ENCODE measurements at regions not wholly inside any gene's neighbourhood (a gene's known extent, or its start where the extent isn't known, plus 50 kb on each side); places are given as distances from the start of the nearest gene placed in this dataset.

- TF ChIP-seq, protein P1, sequence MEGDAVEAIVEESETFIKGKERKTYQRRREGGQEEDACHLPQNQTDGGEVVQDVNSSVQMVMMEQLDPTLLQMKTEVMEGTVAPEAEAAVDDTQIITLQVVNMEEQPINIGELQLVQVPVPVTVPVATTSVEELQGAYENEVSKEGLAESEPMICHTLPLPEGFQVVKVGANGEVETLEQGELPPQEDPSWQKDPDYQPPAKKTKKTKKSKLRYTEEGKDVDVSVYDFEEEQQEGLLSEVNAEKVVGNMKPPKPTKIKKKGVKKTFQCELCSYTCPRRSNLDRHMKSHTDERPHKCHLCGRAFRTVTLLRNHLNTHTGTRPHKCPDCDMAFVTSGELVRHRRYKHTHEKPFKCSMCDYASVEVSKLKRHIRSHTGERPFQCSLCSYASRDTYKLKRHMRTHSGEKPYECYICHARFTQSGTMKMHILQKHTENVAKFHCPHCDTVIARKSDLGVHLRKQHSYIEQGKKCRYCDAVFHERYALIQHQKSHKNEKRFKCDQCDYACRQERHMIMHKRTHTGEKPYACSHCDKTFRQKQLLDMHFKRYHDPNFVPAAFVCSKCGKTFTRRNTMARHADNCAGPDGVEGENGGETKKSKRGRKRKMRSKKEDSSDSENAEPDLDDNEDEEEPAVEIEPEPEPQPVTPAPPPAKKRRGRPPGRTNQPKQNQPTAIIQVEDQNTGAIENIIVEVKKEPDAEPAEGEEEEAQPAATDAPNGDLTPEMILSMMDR (conservative IDR thresholded peaks at IDR 0.05; ENCODE audit: low read depth, low read length): no peak
- H3K4me3 ChIP-seq (ENCODE audit: low read depth, low read length): no peak overlapping the region
- DNase-seq (ENCODE audit: low read depth): no peak
These were observed 308.9 kb downstream of the ETAA1 start for GRCh38 chr2:67706082-67706481.

GRCh38 chr2:67707896-67708295, 310.8 kb downstream of the ETAA1 start:
- H3K4me3 ChIP-seq (ENCODE audit: low read depth, low read length): no peak overlapping the region
- no peak for DNase-seq (ENCODE audit: low read depth)
- TF ChIP-seq, protein P1 (conservative IDR thresholded peaks at IDR 0.05; ENCODE audit: low read depth, low read length): no peak

DNA sequence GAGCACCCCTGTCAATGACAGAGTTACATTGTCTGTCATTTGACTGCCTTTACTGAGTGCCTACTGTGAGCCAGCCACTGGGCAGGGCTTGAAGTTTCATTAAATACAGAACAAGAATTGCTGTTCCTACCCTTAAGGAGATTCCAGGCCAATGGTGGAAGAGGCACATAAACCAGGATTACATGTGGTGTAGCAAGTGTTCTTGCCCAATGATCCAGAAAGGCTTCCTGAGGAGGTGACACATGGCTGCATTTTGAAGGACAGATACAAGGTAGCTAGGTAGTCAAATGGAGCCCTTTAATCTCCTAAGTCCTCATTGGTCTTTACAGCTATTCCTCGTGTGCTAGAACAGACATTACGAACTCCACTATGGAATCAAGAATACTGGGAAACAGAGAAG, 312.7 kb downstream of the ETAA1 start:
- DNase-seq (ENCODE audit: low read depth): peak; percentile 18
- H3K4me3 ChIP-seq (ENCODE audit: low read depth, low read length): no peak overlapping the region
- TF ChIP-seq, protein P1 (conservative IDR thresholded peaks at IDR 0.05; ENCODE audit: low read depth, low read length): no peak

DNA sequence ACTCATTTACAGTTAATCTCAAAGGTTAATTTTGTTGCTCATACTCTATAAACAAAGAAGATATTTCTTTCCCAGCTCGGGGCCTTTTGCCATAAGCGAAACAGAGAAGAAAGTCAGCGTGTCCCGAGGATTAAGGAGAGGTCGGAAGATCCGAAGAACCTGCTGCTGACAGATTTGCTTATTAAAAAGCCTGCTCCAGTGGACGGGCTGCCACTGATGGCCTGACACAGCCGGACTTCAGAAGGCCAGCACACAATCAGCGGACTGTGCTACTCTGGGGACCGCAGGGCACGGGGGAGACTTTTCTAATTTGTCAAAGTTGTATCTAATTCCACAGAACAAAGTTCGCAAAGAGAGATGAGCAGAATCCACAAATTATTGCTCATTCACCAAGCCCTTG, 315.4 kb downstream of the ETAA1 start:
- H3K4me3 ChIP-seq (ENCODE audit: low read depth, low read length): no peak overlapping the region
- no peak for DNase-seq (ENCODE audit: low read depth)
- TF ChIP-seq, protein P1 (conservative IDR thresholded peaks at IDR 0.05; ENCODE audit: low read depth, low read length): no peak

GRCh38 chr2:67713376-67713775, 316.2 kb downstream of the ETAA1 start:
- H3K4me3 ChIP-seq (ENCODE audit: low read depth, low read length): no peak overlapping the region
- TF ChIP-seq, protein P1 (conservative IDR thresholded peaks at IDR 0.05; ENCODE audit: low read depth, low read length): no peak
- no peak for DNase-seq (ENCODE audit: low read depth)

GRCh38 chr2:67716895-67717396, 319.8 kb downstream of the ETAA1 start:
- TF ChIP-seq, protein P1 (conservative IDR thresholded peaks at IDR 0.05; ENCODE audit: low read depth, low read length): no peak
- H3K4me3 ChIP-seq (ENCODE audit: low read depth, low read length): no peak overlapping the region
- no peak for DNase-seq (ENCODE audit: low read depth)

DNA sequence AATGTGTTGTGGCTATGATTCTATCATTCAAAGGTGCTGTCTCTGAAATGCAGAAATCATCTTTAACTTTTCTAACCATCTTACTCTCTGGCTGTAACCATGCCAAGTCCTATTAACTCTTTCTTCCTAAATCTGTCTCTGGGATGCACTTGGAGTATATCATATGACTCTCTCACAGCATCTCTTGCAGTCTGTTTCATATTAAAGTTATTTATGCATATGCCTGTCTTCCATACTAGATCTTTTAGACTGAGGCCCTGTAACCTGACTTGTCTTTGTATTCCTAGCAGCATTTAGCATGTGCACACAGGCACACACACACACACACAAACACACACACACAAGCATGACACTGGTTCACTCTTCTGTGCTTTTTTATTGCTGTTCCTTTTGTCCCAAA, 320.6 kb downstream of the ETAA1 start:
- DNase-seq (ENCODE audit: low read depth): no peak
- no peak overlapping the region for H3K4me3 ChIP-seq (ENCODE audit: low read depth, low read length)
- TF ChIP-seq, protein P1 (conservative IDR thresholded peaks at IDR 0.05; ENCODE audit: low read depth, low read length): no peak
